ENCODE measurements at regions not wholly inside any gene's neighbourhood (a gene's known extent, or its start where the extent isn't known, plus 50 kb on each side); places are given as distances from the start of the nearest gene placed in this dataset.
"Not testable (repeated sequence)": the region's sequence is repeated elsewhere in the genome, so short reads cannot be mapped to it uniquely, and the experiment has no call there.

GRCh38 chr6:155866676-155867390 lies 411.2 kb upstream of the NOX3 start:
- TF ChIP-seq CTCF (IDR thresholded peaks at IDR 0.05; ENCODE audit: low read depth, low read length); EZH2phosphoT487 (IDR thresholded peaks at IDR 0.05; ENCODE audit: low read depth): not testable (repeated sequence)
